Keratinocyte (primary cell): ENCODE measurements at regions not wholly inside any gene's neighbourhood (a gene's known extent, or its start where the extent isn't known, plus 50 kb on each side); places are given as distances from the start of the nearest gene placed in this dataset.

Source experiments
- DNase-seq: peaks from one replicate; pipeline ENCODE4 v3.0.0-alpha.2; 2011; ENCODE audit warnings: low read depth, missing footprints, low spot score
- FAIRE-seq: peaks from 2 replicates; lab custom pipeline; 2011; peaks lifted over from hg19 to GRCh38; lab: Jason Lieb, UNC
- H2AFZ ChIP-seq: 2 replicates; pipeline ENCODE4 v1.6.0; 2012; ENCODE audit warnings: low read length, control low read depth, inconsistent platforms; ENCODE audit not compliant: control insufficient read depth
- H3K27ac ChIP-seq: 2 replicates; pipeline ENCODE4 v1.5.1; 2011; ENCODE audit warnings: low read length; ENCODE audit not compliant: control insufficient read depth, insufficient read depth
- H3K27me3 ChIP-seq: 3 replicates; pipeline ENCODE4 v1.6.0; 2011; ENCODE audit warnings: low read length; ENCODE audit not compliant: control insufficient read depth, insufficient read depth; ENCODE audit errors: extremely low read depth
- H3K36me3 ChIP-seq, 2 experiments: 2 replicates in 1 of 2; 3 replicates in 1 of 2; pipeline ENCODE4 v1.5.1; 2011; ENCODE audit warnings: low read length in 2 of 2, mild to moderate bottlenecking in 1 of 2; ENCODE audit not compliant: control insufficient read depth in 2 of 2, insufficient read depth in 2 of 2; ENCODE audit errors: extremely low read depth in 1 of 2
- H3K4me1 ChIP-seq: 3 replicates; pipeline ENCODE4 v1.5.1; 2011; ENCODE audit warnings: low read length; ENCODE audit not compliant: control insufficient read depth, insufficient read depth; ENCODE audit errors: extremely low read depth
- H3K4me2 ChIP-seq: 3 replicates; pipeline ENCODE4 v1.6.0; 2011; ENCODE audit warnings: low read depth, low read length; ENCODE audit not compliant: control insufficient read depth, insufficient read depth; ENCODE audit errors: extremely low read depth
- H3K4me3 ChIP-seq, 3 experiments: fragments of 200-600 bp in 1 of 3; sonication (generic) in 1 of 3; 2 replicates in 2 of 3; 3 replicates in 1 of 3; pipeline ENCODE4 v1.5.1; 2011 to 2016; ENCODE audit warnings: low read length in 3 of 3, mild to moderate bottlenecking in 3 of 3, control low read depth in 2 of 3, inconsistent platforms in 1 of 3, low read depth in 1 of 3, mixed read lengths in 1 of 3, mixed run types in 1 of 3, moderate library complexity in 1 of 3; ENCODE audit not compliant: control insufficient read depth in 2 of 3, insufficient read depth in 2 of 3; ENCODE audit errors: extremely low read depth in 1 of 3
- H3K79me2 ChIP-seq: 2 replicates; pipeline ENCODE4 v1.6.0; 2012; ENCODE audit warnings: low read length; ENCODE audit not compliant: control insufficient read depth, insufficient read depth
- H3K9ac ChIP-seq: 3 replicates; pipeline ENCODE4 v1.6.0; 2011; ENCODE audit warnings: low read length; ENCODE audit not compliant: control insufficient read depth, insufficient read depth; ENCODE audit errors: extremely low read depth
- H3K9me1 ChIP-seq: 3 replicates; pipeline ENCODE4 v1.6.0; 2011; ENCODE audit warnings: low read length; ENCODE audit not compliant: control insufficient read depth, insufficient read depth; ENCODE audit errors: extremely low read depth
- H3K9me3 ChIP-seq: 2 replicates; pipeline ENCODE4 v1.5.1; 2012; ENCODE audit warnings: low read depth, low read length; ENCODE audit not compliant: control insufficient read depth
- H4K20me1 ChIP-seq: 3 replicates; pipeline ENCODE4 v1.6.0; 2011; ENCODE audit warnings: low read length; ENCODE audit not compliant: control insufficient read depth, insufficient read depth; ENCODE audit errors: extremely low read depth
- CTCF ChIP-seq, 3 experiments: IDR thresholded peaks in 1 of 3; conservative IDR thresholded peaks in 1 of 3; optimal IDR thresholded peaks in 1 of 3; 2 replicates in 2 of 3; 3 replicates in 1 of 3; pipeline versions ENCODE3 to v1.5.1; 2011; ENCODE audit warnings: low read length in 3 of 3, mild to moderate bottlenecking in 3 of 3, moderate library complexity in 2 of 3, control low read depth in 1 of 3, inconsistent platforms in 1 of 3; ENCODE audit not compliant: insufficient read depth in 2 of 3; ENCODE audit errors: extremely low read depth in 1 of 3
- EZH2 ChIP-seq: IDR thresholded peaks from one replicate; pipeline ENCODE4 v1.6.1; 2012; ENCODE audit warnings: inconsistent platforms, mild to moderate bottlenecking, low read length, moderate library complexity
- dilution Hi-C: fragments of 300-500 bp; cut with MboI; formaldehyde crosslinking; loops from one replicate; pipeline ENCODE4 v1.7.0; 2020; ENCODE audit warnings: low sequenced_read_pairs; ENCODE audit not compliant: extremely low pct_ligation_motif_present

- Histone ChIP-seq H3K27ac (no peak overlapping the region), H2AFZ (no peak overlapping the region), H3K9me3 (no peaks in the 10 kb centered on the region), H3K27me3 (no peaks in the 10 kb centered on the region), H4K20me1 (no peaks in the 10 kb centered on the region), H3K4me2 (no peak overlapping the region), H3K79me2 (no peaks in the 10 kb centered on the region), H3K9me1 (no peaks in the 10 kb centered on the region), H3K36me3 (no peaks in the 10 kb centered on the region), H3K4me1 (no peaks in the 10 kb centered on the region), H3K4me3 (no peak overlapping the region), H3K9ac (no peak overlapping the region)
- dilution Hi-C loops, result no loop called here
- DNase-seq (no peak), FAIRE-seq (no peak)
- TF ChIP-seq EZH2 (no peak), CTCF (optimal IDR thresholded peaks at IDR 0.05 in 1 of 3, IDR thresholded peaks at IDR 0.05 in 1 of 3, conservative IDR thresholded peaks at IDR 0.05 in 1 of 3; ENCODE audit: extremely low read depth in 1 of 3, insufficient read depth in 2 of 3, low read length in 3 of 3) (no peak)
These were observed 783.7 kb upstream of the SOX11 start for GRCh38 chr2:4908461-4908860.

- TF ChIP-seq CTCF (optimal IDR thresholded peaks at IDR 0.05 in 1 of 3, IDR thresholded peaks at IDR 0.05 in 1 of 3, conservative IDR thresholded peaks at IDR 0.05 in 1 of 3; ENCODE audit: extremely low read depth in 1 of 3, insufficient read depth in 2 of 3, low read length in 3 of 3) (no peak), EZH2 (no peak)
- Histone ChIP-seq H3K27ac (no peak overlapping the region), H3K9me3 (no peaks in the 10 kb centered on the region), H3K27me3 (no peaks in the 10 kb centered on the region), H3K9ac (no peak overlapping the region), H3K79me2 (no peaks in the 10 kb centered on the region), H2AFZ (no peak overlapping the region), H3K4me2 (no peak overlapping the region), H4K20me1 (no peaks in the 10 kb centered on the region), H3K4me1 (no peaks in the 10 kb centered on the region), H3K9me1 (no peaks in the 10 kb centered on the region), H3K36me3 (no peaks in the 10 kb centered on the region), H3K4me3 (no peak overlapping the region)
- DNase-seq (no peak), FAIRE-seq (no peak)
- dilution Hi-C loops, result no loop called here
These were observed 782.7 kb upstream of the SOX11 start for GRCh38 chr2:4909346-4910009.
